GM23338 (cell line): ENCODE measurements at regions not wholly inside any gene's neighbourhood (a gene's known extent, or its start where the extent isn't known, plus 50 kb on each side); places are given as distances from the start of the nearest gene placed in this dataset.

ENCODE experiments used
- ATAC-seq: fragments of 200-7000 bp; cut with Tn5 transposase; 3 replicates; pipeline ENCODE4 v1.9.1; 2020
- DNase-seq: peaks from one replicate; pipeline ENCODE4 v3.0.0-alpha.2; 2015; ENCODE audit warnings: low spot score
- H2AFZ ChIP-seq: fragments of 200-600 bp; sonication (generic); 2 replicates; pipeline ENCODE4 v1.8.0; 2016; ENCODE audit warnings: antibody characterized with exemption, mild to moderate bottlenecking, moderate library complexity
- H3F3A ChIP-seq: fragments of 200-600 bp; sonication (generic); replicated peaks from 2 replicates; pipeline ENCODE4 v1.8.0; 2017; ENCODE audit warnings: antibody characterized with exemption, mixed run types, low read depth
- H3K27ac ChIP-seq: fragments of 200-600 bp; sonication (generic); 2 replicates; pipeline ENCODE4 v1.6.1; 2016; ENCODE audit warnings: low read depth
- H3K27me3 ChIP-seq: fragments of 200-600 bp; sonication (generic); 2 replicates; pipeline ENCODE4 v1.8.0; 2016; ENCODE audit warnings: mild to moderate bottlenecking, mixed run types, moderate library complexity; ENCODE audit not compliant: insufficient read depth
- H3K36me3 ChIP-seq: fragments of 200-600 bp; sonication (generic); 2 replicates; pipeline ENCODE4 v1.8.0; 2016; ENCODE audit warnings: mild to moderate bottlenecking; ENCODE audit not compliant: insufficient read depth
- H3K4me1 ChIP-seq: fragments of 200-600 bp; sonication (generic); 2 replicates; pipeline ENCODE4 v1.8.0; 2016; ENCODE audit warnings: mild to moderate bottlenecking, moderate library complexity; ENCODE audit not compliant: insufficient read depth
- H3K4me2 ChIP-seq: fragments of 200-600 bp; sonication (generic); 2 replicates; pipeline ENCODE4 v1.7.1; 2017; ENCODE audit warnings: mixed run types
- H3K4me3 ChIP-seq: fragments of 200-600 bp; sonication (generic); 2 replicates; pipeline ENCODE4 v1.6.1; 2016; ENCODE audit warnings: mixed run types
- H3K79me2 ChIP-seq: fragments of 200-600 bp; sonication (generic); replicated peaks from 2 replicates; pipeline ENCODE4 v1.8.0; 2017; ENCODE audit warnings: mild to moderate bottlenecking; ENCODE audit not compliant: insufficient read depth
- H3K9me2 ChIP-seq: fragments of 200-600 bp; sonication (generic); 2 replicates; pipeline ENCODE4 v1.8.0; 2017; ENCODE audit not compliant: insufficient read depth
- H4K20me1 ChIP-seq: fragments of 200-600 bp; sonication (generic); replicated peaks from 2 replicates; pipeline ENCODE4 v1.8.0; 2017; ENCODE audit warnings: mild to moderate bottlenecking; ENCODE audit not compliant: insufficient read depth
- H3K27ac Mint-ChIP-seq: 2 replicates; pipeline ENCODE4 v1.8.0; 2020; ENCODE audit warnings: inconsistent platforms, mild to moderate bottlenecking, moderate library complexity, mixed read lengths
- H3K27me3 Mint-ChIP-seq: 3 replicates; pipeline ENCODE4 v1.8.0; 2022; ENCODE audit warnings: low read depth, mild to moderate bottlenecking, moderate library complexity, mixed read lengths, inconsistent platforms; ENCODE audit not compliant: insufficient read depth, poor library complexity
- H3K36me3 Mint-ChIP-seq: 3 replicates; pipeline ENCODE4 v1.8.0; 2021; ENCODE audit warnings: low read depth, mild to moderate bottlenecking, inconsistent platforms, moderate library complexity, mixed read lengths
- H3K4me1 Mint-ChIP-seq: 3 replicates; pipeline ENCODE4 v1.8.0; 2020; ENCODE audit warnings: mild to moderate bottlenecking, inconsistent platforms, mixed read lengths
- H3K4me3 Mint-ChIP-seq: 3 replicates; pipeline ENCODE4 v1.8.0; 2021; ENCODE audit warnings: moderate library complexity, mild to moderate bottlenecking, inconsistent platforms, mixed read lengths
- H3K9me3 Mint-ChIP-seq: 3 replicates; pipeline ENCODE4 v1.8.0; 2020; ENCODE audit warnings: moderate library complexity, mild to moderate bottlenecking, inconsistent platforms, mixed read lengths
- EZH2 ChIP-seq: fragments of 200-600 bp; sonication (generic); IDR thresholded peaks from one replicate; pipeline ENCODE4 v1.8.0; 2017; ENCODE audit warnings: antibody characterized with exemption, mild to moderate bottlenecking, low read depth; ENCODE audit not compliant: unreplicated experiment
- EZH2phosphoT487 ChIP-seq: fragments of 200-600 bp; sonication (generic); IDR thresholded peaks from one replicate; pipeline ENCODE4 v1.8.1; 2018; ENCODE audit warnings: antibody characterized with exemption; ENCODE audit not compliant: unreplicated experiment
- JUNB ChIP-seq: IDR thresholded peaks from one replicate; pipeline ENCODE4 v1.6.1; 2016; ENCODE audit warnings: antibody characterized with exemption; ENCODE audit not compliant: unreplicated experiment
- NANOG ChIP-seq: IDR thresholded peaks from 2 replicates; pipeline ENCODE4 v1.6.1; 2016; ENCODE audit warnings: antibody characterized with exemption, borderline replicate concordance
- POLR2AphosphoS5 ChIP-seq: IDR thresholded peaks from 2 replicates; pipeline ENCODE4 v1.6.1; 2016; ENCODE audit warnings: antibody characterized with exemption, low read depth
- STAT1 ChIP-seq: IDR thresholded peaks from one replicate; pipeline ENCODE4 v1.6.1; 2016; ENCODE audit warnings: antibody characterized with exemption; ENCODE audit not compliant: unreplicated experiment
- TF ChIP-seq, protein P1 (sequence below), 2 experiments: fragments of 200-600 bp in 1 of 2; sonication (generic) in 1 of 2; conservative IDR thresholded peaks; 2 replicates each; pipeline versions ENCODE4 v1.5.1 to v1.6.1; 2016 to 2017; ENCODE audit warnings: antibody characterized with exemption in 2 of 2, low read depth in 2 of 2, mild to moderate bottlenecking in 2 of 2, moderate library complexity in 1 of 2
- TF ChIP-seq, protein P2 (sequence below): IDR thresholded peaks from one replicate; pipeline ENCODE4 v1.6.1; 2018; ENCODE audit warnings: antibody characterized with exemption; ENCODE audit not compliant: unreplicated experiment
- TF ChIP-seq, protein P3 (sequence below): IDR thresholded peaks from 2 replicates; pipeline ENCODE4 v1.6.1; 2016; ENCODE audit warnings: antibody characterized with exemption

DNA sequence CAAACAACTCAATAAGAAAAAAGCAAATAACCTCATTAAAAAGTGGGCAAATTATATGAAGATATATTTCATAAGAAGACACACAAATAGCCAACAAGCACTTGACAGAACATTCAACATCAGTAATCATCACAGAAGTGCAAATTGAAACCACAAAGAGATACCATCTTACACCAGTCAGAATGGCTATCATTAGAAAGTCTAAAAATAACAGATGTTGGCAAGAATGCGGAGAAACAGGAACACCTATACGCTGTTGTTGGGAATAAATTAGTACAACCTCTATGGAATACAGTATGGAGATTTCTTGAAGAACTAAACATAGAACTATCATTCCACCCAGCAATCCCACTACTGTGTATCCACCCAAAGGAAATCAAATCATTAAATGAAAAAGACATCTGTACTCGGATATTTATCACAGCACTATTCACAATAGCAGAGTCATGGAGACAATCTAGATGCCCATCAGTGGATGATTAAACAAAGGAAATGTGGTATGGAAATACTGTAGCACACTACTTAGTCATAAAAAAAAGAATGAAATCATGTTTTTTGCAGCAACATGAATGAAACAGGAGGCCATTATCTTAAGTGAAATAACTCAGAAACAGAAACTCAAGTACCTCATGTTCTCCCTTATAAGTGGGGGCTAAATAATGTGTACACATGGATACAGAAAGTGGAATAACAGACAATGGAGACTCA is 106.8 kb upstream of the FST start:
- peaks cover 14% of the 10 kb centered on the region for H3K4me1 Mint-ChIP-seq
- peaks cover 3% of the 10 kb centered on the region for H3K27me3 Mint-ChIP-seq
- no peak overlapping the region for H3K27ac Mint-ChIP-seq
- H3K4me3 ChIP-seq, result no peak overlapping the region
- no peaks in the 10 kb centered on the region for H4K20me1 ChIP-seq
- no peak overlapping the region for H3K4me3 Mint-ChIP-seq
- TF ChIP-seq, protein P1, sequence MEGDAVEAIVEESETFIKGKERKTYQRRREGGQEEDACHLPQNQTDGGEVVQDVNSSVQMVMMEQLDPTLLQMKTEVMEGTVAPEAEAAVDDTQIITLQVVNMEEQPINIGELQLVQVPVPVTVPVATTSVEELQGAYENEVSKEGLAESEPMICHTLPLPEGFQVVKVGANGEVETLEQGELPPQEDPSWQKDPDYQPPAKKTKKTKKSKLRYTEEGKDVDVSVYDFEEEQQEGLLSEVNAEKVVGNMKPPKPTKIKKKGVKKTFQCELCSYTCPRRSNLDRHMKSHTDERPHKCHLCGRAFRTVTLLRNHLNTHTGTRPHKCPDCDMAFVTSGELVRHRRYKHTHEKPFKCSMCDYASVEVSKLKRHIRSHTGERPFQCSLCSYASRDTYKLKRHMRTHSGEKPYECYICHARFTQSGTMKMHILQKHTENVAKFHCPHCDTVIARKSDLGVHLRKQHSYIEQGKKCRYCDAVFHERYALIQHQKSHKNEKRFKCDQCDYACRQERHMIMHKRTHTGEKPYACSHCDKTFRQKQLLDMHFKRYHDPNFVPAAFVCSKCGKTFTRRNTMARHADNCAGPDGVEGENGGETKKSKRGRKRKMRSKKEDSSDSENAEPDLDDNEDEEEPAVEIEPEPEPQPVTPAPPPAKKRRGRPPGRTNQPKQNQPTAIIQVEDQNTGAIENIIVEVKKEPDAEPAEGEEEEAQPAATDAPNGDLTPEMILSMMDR (conservative IDR thresholded peaks at IDR 0.05; ENCODE audit: low read depth in 2 of 2), result no peak
- TF ChIP-seq EZH2 (no peak), STAT1 (no peak), EZH2phosphoT487 (no peak), NANOG (no peak), POLR2AphosphoS5 (no peak)
- H3K36me3 ChIP-seq, result no peaks in the 10 kb centered on the region
- H3K27ac ChIP-seq, result no peak overlapping the region
- no peaks in the 10 kb centered on the region for H3K27me3 ChIP-seq
- peaks cover 7% of the 10 kb centered on the region; the same call in 1 of the 2 replicates for H3K4me1 ChIP-seq
- no peaks in the 10 kb centered on the region for H3K36me3 Mint-ChIP-seq
- H3K9me3 Mint-ChIP-seq, result no peaks in the 10 kb centered on the region; the same call in 2 of the 3 replicates
- ATAC-seq (no peak), DNase-seq (no peak)
- H2AFZ ChIP-seq, result no peak overlapping the region
- H3K4me2 ChIP-seq, result no peak overlapping the region
- no peaks in the 10 kb centered on the region for H3K9me2 ChIP-seq
- H3F3A ChIP-seq, result no peaks in the 10 kb centered on the region
- H3K79me2 ChIP-seq, result no peaks in the 10 kb centered on the region

DNA sequence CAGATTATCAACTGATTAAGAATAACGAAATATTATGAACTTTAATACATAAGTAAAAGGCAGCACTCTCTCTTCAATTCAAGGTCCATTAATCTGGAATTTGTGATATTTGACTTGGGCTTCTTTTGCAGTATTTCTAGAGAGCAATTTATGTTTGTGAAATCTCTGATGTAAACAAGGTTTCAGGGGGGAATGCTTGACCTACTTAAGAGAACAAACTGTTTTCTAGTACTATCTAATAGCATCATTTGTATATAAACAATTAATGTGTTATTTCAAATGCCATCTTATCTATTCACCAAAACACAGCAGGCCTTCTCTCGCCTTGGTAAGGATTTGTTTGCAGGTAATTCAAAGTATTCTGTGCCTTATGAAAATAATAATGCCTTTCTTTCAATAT is 103.6 kb upstream of the FST start:
- Mint-ChIP-seq H3K4me1 (peaks cover 14% of the 10 kb centered on the region), H3K4me3 (no peak overlapping the region), H3K9me3 (no peaks in the 10 kb centered on the region; the same call in 2 of the 3 replicates), H3K36me3 (no peaks in the 10 kb centered on the region), H3K27me3 (no peaks in the 10 kb centered on the region), H3K27ac (no peak overlapping the region)
- H3K4me3 ChIP-seq, result no peak overlapping the region
- H4K20me1 ChIP-seq, result no peaks in the 10 kb centered on the region
- H3K4me2 ChIP-seq, result no peak overlapping the region
- ATAC-seq (no peak), DNase-seq (no peak)
- H3K27ac ChIP-seq, result no peak overlapping the region
- no peaks in the 10 kb centered on the region for H3K9me2 ChIP-seq
- H3K79me2 ChIP-seq, result no peaks in the 10 kb centered on the region
- no peaks in the 10 kb centered on the region for H3K27me3 ChIP-seq
- peaks cover 7% of the 10 kb centered on the region; the same call in 1 of the 2 replicates for H3K4me1 ChIP-seq
- no peak overlapping the region for H2AFZ ChIP-seq
- H3K36me3 ChIP-seq, result no peaks in the 10 kb centered on the region
- no peaks in the 10 kb centered on the region for H3F3A ChIP-seq
- no peak for TF ChIP-seq JUNB
- no peak for TF ChIP-seq EZH2phosphoT487
- TF ChIP-seq, protein P2, sequence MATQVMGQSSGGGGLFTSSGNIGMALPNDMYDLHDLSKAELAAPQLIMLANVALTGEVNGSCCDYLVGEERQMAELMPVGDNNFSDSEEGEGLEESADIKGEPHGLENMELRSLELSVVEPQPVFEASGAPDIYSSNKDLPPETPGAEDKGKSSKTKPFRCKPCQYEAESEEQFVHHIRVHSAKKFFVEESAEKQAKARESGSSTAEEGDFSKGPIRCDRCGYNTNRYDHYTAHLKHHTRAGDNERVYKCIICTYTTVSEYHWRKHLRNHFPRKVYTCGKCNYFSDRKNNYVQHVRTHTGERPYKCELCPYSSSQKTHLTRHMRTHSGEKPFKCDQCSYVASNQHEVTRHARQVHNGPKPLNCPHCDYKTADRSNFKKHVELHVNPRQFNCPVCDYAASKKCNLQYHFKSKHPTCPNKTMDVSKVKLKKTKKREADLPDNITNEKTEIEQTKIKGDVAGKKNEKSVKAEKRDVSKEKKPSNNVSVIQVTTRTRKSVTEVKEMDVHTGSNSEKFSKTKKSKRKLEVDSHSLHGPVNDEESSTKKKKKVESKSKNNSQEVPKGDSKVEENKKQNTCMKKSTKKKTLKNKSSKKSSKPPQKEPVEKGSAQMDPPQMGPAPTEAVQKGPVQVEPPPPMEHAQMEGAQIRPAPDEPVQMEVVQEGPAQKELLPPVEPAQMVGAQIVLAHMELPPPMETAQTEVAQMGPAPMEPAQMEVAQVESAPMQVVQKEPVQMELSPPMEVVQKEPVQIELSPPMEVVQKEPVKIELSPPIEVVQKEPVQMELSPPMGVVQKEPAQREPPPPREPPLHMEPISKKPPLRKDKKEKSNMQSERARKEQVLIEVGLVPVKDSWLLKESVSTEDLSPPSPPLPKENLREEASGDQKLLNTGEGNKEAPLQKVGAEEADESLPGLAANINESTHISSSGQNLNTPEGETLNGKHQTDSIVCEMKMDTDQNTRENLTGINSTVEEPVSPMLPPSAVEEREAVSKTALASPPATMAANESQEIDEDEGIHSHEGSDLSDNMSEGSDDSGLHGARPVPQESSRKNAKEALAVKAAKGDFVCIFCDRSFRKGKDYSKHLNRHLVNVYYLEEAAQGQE, result no peak
- TF ChIP-seq, protein P3, sequence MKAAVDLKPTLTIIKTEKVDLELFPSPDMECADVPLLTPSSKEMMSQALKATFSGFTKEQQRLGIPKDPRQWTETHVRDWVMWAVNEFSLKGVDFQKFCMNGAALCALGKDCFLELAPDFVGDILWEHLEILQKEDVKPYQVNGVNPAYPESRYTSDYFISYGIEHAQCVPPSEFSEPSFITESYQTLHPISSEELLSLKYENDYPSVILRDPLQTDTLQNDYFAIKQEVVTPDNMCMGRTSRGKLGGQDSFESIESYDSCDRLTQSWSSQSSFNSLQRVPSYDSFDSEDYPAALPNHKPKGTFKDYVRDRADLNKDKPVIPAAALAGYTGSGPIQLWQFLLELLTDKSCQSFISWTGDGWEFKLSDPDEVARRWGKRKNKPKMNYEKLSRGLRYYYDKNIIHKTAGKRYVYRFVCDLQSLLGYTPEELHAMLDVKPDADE, result no peak
- TF ChIP-seq, protein P1 (conservative IDR thresholded peaks at IDR 0.05; ENCODE audit: low read depth in 2 of 2), result no peak
